T-helper 1 cell treated with Interleukin-12 subunit alpha and Interleukin-12 subunit beta and Interleukin-4 antibody, amounts not matched to agents 30 ng/mL and 1 ng/mL, for 36 hours (primary cell): ENCODE measurements at regions not wholly inside any gene's neighbourhood (a gene's known extent, or its start where the extent isn't known, plus 50 kb on each side); places are given as distances from the start of the nearest gene placed in this dataset.
"Not testable (repeated sequence)": the region's sequence is repeated elsewhere in the genome, so short reads cannot be mapped to it uniquely, and the experiment has no call there.

Source experiments
- intact Hi-C: fragments of 100-400 bp; cut with micrococcal nuclease; formaldehyde crosslinking; loops from one replicate; pipeline ENCODE4 v1.15.1; 2024

GRCh38 chr1:80384959-80385358 lies 1378.4 kb upstream of the ADGRL4 start:
- intact Hi-C loops = no loop called here

GRCh38 chr1:80384083-80384830 lies 1377.7 kb upstream of the ADGRL4 start:
- intact Hi-C loops = no loop called here

- intact Hi-C loops = no loop called here
Observed at GRCh38 chr1:80375662-80376061, 1369.1 kb upstream of the ADGRL4 start.

GRCh38 chr1:80375109-80375508 lies 1368.6 kb upstream of the ADGRL4 start:
- intact Hi-C loops = no loop called here

- intact Hi-C loops = no loop called here
Observed at GRCh38 chr1:80369780-80370179, 1363.2 kb upstream of the ADGRL4 start.

GRCh38 chr1:80367058-80367457 lies 1360.5 kb upstream of the ADGRL4 start:
- intact Hi-C loops = no loop called here

GRCh38 chr1:80365359-80366021 lies 1359.0 kb upstream of the ADGRL4 start:
- intact Hi-C loops = no loop called here

GRCh38 chr1:80363689-80364475 lies 1357.4 kb upstream of the ADGRL4 start:
- intact Hi-C loops = no loop called here

- intact Hi-C loops = no loop called here
Observed at GRCh38 chr1:80359666-80360065, 1353.1 kb upstream of the ADGRL4 start.

GRCh38 chr1:80349218-80349617 lies 1342.7 kb upstream of the ADGRL4 start:
- intact Hi-C loops = no loop called here

- intact Hi-C loops = no loop called here
Observed at GRCh38 chr1:80341021-80341420, 1334.5 kb upstream of the ADGRL4 start.

- intact Hi-C loops = no loop called here
Observed at GRCh38 chr1:80318108-80318507, 1311.6 kb upstream of the ADGRL4 start.

- intact Hi-C loops = no loop called here
Observed at GRCh38 chr1:80310703-80311245, 1304.2 kb upstream of the ADGRL4 start.

- intact Hi-C loops = no loop called here
Observed at GRCh38 chr1:80305466-80305865, 1298.9 kb upstream of the ADGRL4 start.

GRCh38 chr1:80293818-80294217 lies 1287.3 kb upstream of the ADGRL4 start:
- intact Hi-C loops = no loop called here

GRCh38 chr1:80288750-80289149 lies 1282.2 kb upstream of the ADGRL4 start:
- intact Hi-C loops = not testable (repeated sequence)

GRCh38 chr1:80282536-80282935 lies 1276.0 kb upstream of the ADGRL4 start:
- intact Hi-C loops = no loop called here

- intact Hi-C loops = no loop called here
Observed at GRCh38 chr1:80278936-80279335, 1272.4 kb upstream of the ADGRL4 start.

- intact Hi-C loops = no loop called here
Observed at GRCh38 chr1:80274256-80274655, 1267.7 kb upstream of the ADGRL4 start.

- intact Hi-C loops = no loop called here
Observed at GRCh38 chr1:80272495-80272894, 1266.0 kb upstream of the ADGRL4 start.

- intact Hi-C loops = no loop called here
Observed at GRCh38 chr1:80258659-80259058, 1252.1 kb upstream of the ADGRL4 start.

- intact Hi-C loops = no loop called here
Observed at GRCh38 chr1:80251591-80251990, 1245.1 kb upstream of the ADGRL4 start.
